Activated CD4-positive, alpha-beta T cell treated with anti-CD3 and anti-CD28 coated beads, Interleukin-2, Interleukin-6, amounts not matched to agents 100 ng/mL and 50 ng/mL, durations not matched to agents 16 hours and 8 hours (primary cell): ENCODE measurements at regions not wholly inside any gene's neighbourhood (a gene's known extent, or its start where the extent isn't known, plus 50 kb on each side); places are given as distances from the start of the nearest gene placed in this dataset.

Experiments
- DNase-seq: peaks from one replicate; pipeline ENCODE4 v3.0.0-alpha.2; 2020

DNA sequence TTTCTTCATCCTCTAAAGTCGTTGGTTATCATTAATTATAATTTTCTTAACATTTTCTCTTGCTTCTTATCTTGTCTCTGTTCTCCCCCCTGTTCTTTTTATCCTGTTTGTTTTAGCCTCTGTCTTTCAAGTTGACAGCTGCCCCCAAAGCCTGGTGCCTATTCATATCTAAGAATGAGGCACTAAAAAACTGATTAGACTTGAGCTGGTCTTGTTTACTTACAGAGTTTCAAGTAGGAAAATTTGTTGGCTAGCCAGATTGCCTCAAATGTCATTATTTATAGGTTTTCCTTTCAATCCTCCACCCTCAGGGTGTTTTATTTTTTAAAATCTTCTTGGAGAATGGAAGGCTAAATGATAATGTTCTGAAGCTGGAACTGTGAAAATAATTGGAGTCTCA lies 236.0 kb downstream of the UTP18 start:
- DNase-seq: no peak

DNA sequence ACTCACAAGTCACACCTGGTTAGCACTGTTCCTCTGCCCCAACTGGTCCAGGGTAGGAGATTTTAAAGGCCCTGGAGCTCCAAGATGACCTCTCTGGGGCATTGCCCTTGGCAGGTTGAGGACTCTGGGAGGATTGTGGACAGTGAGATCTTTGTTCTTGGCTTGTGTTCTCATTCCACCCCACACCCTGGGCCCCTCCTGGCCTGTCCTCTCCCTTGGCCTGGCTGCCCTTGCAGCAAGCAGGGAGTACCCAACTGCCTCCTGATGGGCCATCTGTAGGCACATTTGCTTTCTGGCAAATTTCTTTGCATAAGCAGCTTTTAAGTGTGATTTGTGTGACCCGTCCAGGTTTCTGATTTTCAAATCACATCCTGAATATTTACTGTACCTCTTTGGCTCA lies 239.6 kb downstream of the UTP18 start:
- no peak for DNase-seq

DNA sequence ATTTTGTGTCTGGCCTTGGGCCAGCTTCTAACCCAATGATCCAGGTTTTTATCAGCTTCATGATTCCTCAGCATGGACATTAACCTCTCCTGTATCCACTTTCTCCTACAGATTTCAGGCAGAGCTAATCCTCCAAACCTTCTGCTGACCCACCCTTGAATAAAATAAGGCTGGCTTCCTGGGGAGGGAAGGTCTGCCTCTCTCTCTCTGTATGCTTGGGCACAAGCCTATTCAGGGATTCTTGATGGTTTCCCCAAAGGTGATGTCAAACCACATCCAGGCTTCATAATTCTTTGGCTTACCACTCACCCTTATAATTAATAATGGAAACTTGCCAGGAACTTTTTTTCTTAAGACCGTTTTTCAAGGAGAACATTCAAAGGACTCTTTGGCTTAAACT lies 240.1 kb downstream of the UTP18 start:
- no peak for DNase-seq

DNA sequence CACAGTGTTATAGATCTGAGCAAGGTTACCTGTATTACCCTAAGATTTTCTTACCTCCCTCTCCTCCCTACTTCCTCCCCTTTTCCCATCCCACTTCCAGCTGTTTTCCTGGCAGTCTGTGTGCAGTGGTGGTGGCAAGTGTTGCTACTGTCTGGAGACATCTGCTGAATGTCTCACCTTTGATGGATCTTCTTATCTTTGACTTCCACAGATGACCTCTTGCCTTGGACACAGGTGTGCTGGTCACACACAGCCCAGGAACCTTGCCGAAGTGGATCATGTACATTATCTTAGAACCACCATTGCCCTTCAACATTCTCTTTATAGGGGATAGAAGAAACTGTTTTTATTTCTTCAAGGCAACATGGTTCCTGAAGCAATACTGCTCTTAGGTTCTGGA lies 245.1 kb downstream of the UTP18 start:
- DNase-seq: no peak

DNA sequence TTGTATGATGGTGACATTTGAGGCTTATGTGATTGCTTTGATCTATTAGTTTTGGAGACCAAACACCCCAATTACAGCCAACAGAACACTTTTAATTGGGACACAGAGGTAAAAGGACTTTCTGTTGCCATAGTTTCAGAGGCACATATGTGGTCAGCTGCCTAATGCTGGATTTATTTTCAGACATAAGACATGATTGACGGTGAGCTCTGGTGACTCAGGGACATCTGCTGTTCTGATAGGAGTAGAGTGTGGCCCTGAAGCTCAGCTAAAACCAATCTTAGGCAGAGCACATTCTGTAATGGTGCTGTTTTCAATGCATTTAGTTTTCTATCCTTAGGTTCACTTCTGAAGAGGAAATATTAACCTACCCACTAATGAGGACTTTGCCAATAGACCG lies 247.1 kb downstream of the UTP18 start:
- DNase-seq: no peak

DNA sequence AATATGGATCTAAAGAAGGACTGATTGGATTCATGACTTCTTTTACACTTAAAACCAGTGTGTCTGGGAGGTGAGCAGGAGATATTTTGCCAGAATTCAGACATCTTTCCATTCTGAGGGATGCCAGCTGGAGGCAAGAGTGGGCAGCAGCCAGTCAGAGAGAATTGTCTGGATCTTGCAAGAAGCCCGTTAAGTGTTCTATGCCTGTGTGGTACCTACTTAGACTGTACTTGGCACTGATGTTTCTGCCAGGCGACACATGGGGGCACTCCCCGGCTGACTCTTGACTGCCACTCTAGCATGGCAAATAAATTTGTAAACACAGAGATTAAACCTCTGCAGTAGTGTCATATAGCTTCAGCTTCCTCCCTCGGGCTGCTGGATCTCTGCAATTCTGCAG lies 247.7 kb downstream of the UTP18 start:
- DNase-seq: no peak

DNA sequence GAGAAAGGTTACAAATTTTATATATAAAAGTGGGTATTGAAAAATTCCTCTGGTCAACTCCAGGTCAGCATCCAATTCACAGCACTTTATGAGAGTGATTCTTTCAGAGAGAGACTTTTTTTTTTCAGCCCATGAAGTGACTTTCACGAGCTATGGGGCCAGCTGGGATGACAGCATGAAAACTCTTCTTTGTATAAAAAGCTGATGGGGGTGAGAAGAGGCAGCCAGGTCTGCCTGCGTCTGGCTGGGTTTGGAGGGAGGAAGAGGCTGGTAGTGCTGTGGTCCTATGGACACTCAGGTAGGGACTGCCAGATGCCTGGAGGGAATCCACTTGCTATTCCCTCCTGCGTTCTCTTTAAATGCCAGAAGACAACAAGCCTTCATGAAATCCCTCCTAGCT lies 250.6 kb downstream of the UTP18 start:
- DNase-seq: no peak

DNA sequence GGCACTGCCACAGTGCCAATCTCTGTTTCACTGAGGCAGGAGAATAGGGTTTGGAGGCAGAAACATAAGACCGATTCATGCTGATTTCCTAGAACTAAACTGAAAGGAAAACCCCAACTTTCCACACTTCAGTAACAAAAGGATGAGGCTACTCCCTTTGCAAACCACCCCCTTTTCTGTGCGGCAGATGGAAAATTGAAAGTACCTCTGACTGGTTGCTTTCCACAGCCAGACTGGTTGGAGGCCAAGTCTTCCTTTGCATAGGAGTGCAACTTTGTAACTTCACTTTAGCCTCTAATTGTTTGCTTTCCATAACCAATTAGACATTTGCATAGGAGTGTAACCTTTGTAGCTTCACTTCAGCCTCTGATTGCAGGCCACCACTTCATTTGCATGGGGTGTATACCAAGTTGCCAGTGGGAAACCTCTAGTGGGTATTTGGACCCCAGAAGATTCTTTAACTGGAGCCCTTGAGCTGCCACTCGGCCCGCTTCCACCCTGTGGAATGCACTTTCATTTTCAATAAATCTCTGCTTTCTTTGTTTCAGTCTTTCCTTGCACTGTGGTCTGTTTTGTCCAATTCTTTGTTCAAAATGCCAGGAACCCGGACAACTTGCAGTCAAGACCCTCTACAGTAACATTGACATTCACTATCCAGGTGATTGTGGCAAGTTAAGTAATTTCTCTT lies 252.0 kb downstream of the UTP18 start:
- no peak for DNase-seq

DNA sequence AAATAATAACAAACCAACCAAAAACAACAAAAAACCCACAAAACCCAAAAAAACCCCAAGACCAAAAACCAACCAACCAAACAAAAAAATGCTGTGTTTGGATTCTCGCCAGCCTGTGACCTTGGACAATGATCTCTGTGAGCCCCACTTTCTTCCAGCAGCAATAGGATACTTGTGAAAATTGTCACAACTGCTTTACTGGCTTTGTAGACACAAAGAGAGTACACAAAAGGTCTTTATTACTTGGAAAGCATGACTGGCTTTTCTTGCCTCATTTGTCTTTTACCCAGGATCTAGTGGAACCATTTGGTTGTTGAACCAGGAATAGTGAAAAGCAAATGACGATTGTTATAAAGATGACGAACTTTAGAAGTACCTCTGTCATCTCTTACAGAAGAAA lies 256.6 kb downstream of the UTP18 start:
- DNase-seq: no peak

DNA sequence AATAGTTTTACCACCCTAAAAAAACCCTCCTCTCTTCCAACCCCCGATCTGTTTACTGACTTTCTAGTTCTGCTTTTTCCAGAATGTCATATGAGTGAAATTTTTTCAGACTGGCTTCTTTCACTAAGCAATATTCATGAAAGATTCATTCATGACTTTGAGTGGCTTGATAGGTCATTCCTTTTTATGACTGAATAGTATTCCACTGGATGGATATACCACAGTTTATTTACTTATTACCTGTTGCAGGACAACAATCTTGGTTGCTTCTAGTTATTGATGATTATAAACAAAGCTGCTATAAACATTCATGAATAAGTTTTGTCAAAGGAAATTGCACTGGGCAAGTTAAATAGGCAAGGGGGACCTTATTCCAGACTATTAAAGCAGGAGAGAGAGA lies 264.2 kb downstream of the UTP18 start:
- no peak for DNase-seq

DNA sequence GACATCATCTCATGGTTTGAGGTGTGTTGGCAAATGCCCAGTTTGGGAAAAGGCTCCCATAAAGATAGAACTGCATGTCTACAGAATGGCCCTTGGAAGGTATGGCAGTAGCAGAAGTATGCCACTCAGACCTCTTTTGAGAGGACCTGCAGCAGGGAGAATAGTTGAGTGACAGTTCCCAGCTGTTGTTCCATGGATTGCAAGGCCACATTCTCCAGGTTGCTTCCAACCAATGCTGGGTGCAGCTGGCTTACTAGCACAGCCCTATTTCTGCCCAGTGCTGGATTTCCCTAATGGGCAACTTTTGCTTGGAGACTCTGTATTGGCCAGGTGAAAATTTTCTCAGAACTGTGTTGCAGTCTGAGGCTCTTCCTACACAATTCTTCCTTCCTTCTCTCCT lies 266.2 kb downstream of the UTP18 start:
- no peak for DNase-seq

DNA sequence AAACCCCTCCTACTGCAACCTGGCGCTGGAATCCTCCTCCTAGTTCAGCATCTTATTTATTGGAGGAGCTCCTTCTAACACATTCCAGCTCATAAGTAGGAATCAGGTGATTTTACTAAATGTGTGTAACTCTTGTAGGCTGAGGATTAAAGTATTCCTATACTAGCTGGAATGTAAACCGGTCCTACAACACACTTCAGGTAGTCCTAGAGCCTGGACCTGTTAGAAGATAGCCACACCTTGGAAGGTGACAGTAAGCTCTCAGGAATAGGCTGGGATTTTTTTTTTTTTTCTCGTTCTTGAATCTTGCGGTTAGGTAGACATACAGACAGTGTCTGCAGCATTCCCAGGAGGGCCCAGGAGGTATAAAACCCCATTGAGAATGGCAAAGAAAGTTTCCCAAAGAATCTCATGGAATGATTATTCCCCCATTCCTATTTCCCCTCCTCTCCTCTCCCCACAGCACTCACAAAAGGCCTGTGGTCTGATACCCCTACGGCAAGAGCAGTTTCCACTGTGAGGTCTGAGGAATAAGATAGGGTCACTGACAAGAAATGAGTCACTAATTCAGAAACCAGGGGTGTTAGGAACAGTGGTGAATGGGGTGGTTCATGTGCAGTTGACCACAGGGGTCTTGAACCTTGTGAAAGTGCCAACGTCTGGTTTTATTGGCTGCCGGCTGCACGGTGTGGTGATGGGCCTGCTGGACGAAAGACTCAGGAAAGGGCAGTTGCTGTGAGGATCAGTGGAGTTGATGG lies 267.1 kb downstream of the UTP18 start:
- DNase-seq: no peak

DNA sequence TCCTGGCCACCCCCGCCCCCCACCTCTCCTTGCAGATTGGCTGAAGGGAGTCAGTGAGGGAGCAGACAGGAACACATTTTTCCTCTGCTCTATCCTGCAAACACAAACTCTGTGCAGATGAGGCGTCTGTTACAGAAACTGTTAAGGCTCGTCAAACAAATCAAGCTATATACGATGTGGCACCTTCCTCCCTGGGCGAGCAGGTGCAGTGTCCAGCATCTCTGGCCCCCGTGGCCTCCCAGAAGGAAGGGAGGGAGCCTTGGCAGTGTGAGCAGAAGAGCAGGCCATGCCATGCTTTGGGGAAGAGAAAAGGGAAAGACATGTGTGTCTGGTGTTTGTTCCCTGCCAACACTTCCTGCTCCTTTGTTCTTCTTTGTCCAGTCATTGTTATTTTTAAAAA lies 267.8 kb downstream of the UTP18 start:
- DNase-seq: no peak

DNA sequence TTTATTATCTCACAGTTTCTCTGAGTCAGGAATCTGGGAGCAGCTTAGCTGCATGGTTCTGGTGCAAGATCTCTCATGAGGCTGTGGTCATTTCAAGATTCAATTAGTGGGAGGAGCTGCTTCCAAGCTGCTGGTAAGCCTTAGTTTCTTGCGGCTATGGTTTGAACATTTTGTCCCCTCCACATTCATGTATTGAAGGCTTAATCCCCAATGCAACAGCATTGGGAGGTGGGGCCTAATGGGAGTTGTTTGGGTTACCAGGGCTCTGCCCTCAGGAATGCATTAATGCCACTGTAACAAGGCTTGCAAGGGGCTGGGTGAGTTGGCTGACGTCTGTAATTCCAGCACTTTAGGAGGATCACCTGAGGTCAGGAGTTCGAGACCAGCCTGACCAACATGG lies 272.9 kb downstream of the UTP18 start:
- no peak for DNase-seq

DNA sequence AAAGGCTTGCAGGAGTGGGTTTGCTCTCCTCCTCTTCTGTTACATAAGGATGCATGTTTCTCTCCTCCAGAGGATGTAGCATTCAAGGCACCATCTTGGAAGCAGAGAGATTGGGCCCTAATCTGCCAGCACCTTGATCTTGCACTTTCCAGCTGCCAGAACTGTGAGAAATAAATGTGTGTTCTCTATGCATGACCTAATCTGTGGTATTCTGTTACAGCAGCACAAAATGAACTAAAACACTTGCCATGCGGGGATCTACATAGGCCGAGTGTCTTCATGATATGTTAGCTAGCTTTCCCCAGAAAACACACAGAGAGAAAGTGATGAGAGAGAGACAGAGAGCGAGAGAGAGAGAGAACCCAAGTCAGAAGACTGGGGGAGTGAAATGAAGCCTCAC lies 273.5 kb downstream of the UTP18 start:
- no peak for DNase-seq

DNA sequence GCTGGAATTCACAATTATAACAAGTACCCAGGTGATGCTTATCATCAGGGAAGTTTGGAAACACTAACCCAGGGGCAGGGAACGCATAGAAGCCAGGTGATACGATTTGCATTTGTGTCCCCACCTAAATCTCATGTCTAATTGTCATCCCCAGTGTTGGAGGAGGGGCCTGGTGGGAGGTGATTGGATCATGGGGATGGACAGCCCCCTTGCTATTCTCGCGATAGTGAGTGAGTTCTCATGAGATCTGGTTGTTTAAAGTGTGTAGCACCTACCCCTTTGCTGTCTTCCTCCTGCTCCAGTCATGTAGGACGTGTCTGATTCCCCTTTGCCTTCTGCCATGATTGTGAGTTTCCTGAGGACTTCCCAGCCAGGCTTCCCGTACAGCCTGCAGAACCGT lies 276.3 kb downstream of the UTP18 start:
- DNase-seq: no peak

DNA sequence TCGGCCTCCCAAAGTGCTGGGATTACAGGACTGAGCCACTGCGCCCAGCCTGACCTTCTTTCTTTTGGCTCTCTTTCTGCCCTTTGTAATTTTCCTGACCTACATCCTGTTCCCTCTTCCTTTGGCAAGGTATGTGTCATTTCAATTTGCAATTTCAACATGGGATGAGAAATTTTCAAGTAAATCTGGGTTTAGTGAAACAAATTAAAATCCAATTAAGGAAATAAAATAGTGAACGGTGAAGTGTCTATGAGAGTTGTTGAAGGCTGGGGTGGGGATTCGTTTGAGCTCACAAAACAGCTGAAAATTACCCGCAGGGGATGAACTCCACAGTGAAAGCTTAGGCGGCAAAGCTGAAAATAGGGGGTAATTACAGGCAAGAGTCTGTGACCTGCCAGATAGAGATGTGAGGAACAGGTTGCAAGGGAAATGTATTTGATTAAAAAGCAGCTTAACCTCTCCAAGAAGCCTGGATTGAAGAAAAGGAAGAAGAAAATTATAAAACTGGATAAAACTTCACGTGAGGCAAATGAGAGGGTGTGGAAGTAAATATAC lies 277.7 kb downstream of the UTP18 start:
- DNase-seq: no peak

DNA sequence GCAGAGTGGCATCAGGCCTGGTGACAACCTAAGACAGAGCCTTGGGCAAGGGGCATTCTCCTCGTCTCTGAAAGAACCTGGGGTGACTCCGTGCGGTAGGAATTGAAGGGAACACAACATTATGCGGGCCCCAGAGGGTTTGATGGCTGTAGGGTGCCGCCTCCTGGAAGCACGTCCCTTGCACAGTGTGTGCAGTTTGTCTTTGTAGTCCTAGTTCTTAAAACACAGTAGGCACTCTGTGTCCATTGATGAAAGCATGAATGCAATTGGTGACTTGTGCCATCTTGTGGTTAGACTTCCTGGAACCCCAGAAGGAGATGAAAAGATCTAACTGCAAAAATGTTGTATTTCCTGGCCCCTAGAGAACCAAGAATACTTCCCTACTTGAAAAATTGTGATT lies 279.8 kb downstream of the UTP18 start:
- DNase-seq: no peak

DNA sequence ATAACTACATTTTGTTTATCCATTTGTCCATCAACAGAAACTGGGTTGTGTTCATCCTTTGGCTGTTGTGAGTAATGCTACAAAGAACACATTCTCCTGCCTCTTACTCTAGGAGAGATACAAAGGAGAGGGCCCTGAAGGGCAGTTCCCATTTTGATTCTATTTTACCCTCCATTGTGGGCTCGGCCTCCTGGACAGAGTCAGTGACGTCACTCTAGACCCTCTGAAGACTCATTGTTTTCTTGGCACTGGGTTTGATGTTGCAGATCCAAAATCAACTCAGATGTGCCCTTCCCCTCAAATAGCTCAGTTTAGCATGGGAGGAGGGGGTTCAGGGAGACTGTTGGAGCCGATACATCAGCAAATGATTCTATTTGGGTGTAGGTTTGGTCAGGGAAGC lies 280.9 kb downstream of the UTP18 start:
- no peak for DNase-seq

DNA sequence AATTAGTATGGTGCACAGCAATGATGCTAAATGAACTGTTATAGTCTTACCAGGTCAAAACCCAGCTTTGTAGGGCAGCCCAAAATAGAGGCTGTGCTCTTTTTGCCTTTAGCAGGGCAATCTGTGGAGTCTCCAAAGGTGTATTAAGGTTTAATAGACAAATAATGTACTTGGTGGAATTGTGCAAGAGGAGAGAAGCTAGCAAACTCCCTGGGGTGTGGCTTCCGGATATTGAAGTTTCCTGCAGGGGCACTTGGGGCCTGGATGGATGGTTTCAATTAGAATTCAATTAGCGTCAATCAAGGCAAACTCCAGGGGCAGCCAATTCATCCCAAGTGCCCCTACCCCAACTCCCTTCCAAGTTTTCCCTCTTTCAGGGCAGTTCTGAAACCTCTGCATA lies 285.8 kb downstream of the UTP18 start:
- DNase-seq: no peak

DNA sequence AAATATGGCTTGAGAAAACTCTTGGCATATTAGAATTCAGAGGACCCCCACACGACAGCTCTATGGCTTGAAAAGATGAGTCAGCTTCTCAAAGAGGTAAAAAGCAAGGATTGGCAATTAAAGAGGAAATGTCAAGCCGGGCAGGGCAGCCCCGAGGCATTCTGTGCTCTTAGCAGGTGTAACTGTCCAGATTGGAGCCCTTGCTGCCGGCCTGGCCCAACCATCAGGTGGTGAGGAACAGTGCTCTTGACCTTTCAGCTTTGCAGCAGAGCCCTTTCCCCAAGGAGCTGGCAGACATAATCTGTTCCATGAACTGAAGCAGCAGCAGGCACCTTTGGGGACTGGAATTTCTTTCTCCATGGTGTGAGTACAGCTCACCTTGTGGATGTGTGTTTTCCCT lies 287.8 kb downstream of the UTP18 start:
- DNase-seq: no peak

DNA sequence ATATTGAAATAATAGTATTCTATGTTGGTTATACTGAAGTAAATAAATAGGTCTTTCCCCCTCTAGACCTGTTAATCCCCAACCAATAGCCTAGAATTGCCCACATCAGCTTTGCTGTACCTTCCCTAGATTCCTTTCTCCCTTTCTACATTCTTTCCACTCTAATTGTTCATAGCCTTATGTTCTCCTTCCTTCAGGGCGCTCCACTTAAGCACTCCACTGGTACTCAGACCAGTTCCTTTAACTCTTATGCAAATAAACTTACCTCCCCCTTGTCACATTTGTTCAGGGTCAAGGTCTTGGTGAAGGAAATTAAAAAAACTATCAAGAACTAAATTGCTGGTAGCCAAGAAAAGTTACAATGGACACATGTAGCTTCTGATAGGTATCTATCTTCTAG lies 294.8 kb downstream of the UTP18 start:
- no peak for DNase-seq

DNA sequence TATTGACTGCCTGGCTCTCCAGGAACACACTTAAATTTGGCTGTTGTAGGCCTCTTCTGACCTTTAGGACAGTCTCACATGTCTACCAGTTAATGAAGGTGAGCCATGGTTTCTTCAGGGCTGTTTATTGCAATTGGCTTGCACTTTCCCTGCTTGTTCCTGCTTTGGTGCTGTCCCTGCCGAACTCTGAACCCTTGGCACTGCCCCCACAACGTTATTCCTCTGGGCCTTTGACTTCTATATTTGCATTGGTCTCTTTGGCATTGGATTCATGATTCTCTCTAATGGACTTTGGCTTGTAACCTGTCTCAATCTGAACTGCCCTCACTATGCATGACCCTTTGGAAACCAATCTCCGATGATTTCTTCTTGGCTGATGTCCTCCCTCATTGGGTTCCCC lies 299.4 kb downstream of the UTP18 start:
- no peak for DNase-seq

DNA sequence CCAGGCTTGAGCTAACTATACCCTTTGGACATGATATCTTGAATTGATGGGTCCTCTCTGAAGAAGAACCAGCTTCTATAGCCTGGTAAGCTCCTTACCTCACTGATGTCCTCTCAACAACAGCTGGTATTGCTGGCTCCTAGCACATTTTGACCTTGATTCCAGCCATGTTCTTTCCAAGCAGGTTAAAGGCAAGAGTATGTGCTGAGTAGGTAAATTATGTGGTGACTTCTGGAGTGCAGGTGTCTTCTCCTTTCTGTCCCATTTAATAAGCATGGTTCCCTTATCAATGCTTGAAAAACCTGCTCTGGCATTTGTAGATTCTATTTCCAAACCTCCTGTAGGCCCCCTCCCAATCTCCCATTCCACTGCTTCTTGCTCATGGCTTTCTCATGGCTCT lies 300.1 kb downstream of the UTP18 start:
- no peak for DNase-seq

DNA sequence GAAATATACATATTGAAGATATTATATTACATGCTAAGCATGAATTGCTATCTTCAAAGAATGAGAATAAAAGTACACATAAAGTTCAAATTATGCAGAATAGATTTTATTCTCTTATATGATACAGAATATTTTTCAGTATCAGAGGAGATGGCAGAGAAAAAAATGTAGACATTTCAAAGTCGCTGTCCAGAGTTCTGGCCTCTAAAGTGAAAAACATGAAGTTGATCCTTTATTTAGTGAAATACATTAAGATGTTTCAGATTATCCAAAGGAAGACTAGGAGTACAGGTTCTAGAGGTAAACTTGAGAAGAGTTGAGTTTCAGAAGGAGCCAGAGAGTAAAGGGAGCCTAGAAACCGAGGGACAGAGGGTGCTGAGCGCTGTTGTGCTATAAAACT lies 303.6 kb downstream of the UTP18 start:
- no peak for DNase-seq
